GM21576 (cell line): ENCODE measurements at regions not wholly inside any gene's neighbourhood (a gene's known extent, or its start where the extent isn't known, plus 50 kb on each side); places are given as distances from the start of the nearest gene placed in this dataset.

ENCODE experiments used
- ATAC-seq: cut with Tn5 transposase; IDR thresholded peaks from one replicate; pipeline ENCODE4 v1.9.1; 2021; ENCODE audit warnings: mild to moderate bottlenecking, moderate library complexity; ENCODE audit not compliant: unreplicated experiment

DNA sequence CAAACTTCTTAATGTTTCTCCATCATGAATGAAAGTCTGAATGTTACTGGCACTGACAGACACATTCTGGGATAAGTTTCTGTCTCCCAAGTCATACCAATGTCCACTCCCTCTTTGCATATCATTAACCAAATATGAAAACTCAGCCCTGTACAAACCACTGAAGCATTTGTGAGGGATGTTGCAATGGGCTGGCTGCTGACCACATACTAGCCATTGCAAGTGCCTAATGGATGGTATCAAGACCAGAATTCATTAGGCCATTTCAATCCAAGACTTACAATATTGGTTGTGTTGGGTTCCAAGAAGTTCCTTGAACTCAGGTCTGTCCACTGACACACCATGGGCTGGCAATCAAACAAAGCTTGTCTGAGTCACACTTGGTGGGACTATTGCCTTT, 73.8 kb downstream of the CBLN2 start:
- ATAC-seq, result no peak

DNA sequence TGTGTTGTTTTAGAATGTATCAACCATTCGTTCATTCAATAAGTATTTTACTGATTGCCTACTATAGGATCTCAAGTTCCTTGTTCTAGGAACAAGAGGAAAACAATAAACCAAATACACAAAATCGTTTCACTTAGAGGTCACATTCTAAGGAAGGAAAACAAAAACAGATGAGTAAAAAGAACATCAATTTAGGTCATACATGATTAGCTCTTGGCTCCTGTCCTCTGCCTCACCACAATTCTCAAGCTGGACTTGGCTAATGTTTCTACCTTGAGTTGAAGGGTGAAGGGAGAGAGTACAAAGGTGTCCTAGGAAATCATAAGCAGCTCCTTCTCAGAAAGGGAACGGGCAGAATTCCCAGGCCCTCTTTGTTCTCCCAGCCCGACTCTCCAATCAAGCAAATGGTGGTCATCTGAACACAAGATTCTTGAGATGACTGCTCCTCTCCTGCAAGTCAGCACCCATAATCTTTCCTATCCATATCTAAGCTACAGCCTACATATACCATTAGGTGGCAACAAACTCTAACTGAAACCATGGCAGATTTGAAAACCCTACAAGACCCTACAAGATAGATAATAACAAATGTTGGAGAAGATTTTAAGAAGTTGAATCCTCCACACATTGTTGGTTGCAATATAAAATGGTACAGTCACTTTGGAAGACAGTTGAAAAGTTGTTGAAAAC, 76.0 kb downstream of the CBLN2 start:
- no peak for ATAC-seq

DNA sequence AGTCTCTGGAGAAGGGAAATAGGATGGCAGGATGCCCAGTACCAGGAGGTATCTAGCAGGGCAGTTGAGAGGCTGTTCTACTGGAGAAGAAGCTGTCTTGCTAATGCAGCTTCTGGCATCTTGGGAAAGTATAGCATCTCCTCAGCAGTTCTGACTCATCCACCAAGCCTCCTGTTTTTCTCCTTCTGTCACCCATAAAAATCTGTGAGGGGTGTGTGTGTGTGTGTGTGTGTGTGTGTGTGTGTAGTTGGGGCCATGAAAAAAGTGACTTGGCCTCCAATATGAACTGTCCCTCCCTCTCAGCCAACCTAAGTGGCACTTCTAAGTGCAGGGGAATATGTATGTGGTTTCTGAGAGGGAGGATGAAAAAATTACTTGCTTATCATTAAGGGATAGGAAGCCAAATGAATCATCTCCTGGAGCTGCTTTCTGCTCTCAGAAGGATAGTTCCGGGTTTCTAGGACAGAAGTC, 83.9 kb downstream of the CBLN2 start:
- ATAC-seq, result no peak

DNA sequence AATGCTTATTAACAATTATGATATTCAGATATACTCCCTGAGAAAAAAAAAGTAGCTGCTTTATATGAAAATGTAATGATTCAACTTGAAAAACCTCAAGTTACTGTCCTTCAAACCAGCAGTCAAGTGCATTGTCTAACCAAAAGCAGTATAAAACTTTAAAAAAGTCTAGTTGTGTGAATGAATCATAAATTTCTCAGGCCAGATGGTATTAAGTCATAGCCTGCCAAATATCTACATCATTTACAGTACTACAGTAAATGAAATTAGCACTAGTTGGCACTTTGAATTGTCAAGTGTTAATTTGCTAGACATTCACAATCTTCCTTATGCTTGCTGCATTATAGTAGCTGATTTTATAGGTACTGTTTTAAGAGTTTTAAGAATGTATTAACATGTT, 85.9 kb downstream of the CBLN2 start:
- ATAC-seq, result no peak

DNA sequence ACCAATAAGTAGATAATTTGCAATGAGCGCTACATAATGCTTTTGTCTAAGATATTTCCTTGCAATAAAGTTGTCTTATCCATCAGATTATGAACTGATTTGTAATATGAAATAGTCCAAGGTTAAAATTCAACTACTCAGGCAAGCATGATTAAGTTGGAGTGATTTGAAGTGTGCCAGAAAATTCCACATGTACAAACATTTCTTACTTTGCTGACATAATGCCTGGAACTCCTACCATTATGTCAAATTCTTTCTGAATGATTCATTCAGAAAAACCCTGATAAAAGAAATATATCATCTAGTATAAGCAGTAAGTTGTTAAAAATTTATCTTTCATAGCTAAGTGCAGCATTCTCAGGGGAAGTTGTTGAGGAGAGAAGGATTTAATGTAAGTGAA, 87.3 kb downstream of the CBLN2 start:
- no peak for ATAC-seq

DNA sequence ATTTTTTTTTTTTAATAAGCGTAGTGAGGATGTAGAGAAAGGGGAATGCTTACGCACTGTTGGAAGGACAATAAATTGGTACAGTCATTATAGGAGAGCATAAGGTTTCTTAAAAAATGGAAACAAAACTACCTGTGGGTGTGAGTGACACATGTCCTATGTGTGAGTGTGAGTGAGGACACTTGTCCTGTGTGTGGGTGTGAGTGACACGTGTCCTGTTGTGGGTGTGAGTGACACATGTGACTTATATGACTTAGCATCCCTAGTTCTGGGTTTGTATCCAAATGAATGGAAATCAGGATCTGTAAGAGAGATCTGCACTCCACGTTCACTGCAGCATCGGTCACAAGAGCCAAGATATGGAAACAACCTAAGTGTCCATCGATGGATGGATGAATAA, 91.8 kb downstream of the CBLN2 start:
- no peak for ATAC-seq

DNA sequence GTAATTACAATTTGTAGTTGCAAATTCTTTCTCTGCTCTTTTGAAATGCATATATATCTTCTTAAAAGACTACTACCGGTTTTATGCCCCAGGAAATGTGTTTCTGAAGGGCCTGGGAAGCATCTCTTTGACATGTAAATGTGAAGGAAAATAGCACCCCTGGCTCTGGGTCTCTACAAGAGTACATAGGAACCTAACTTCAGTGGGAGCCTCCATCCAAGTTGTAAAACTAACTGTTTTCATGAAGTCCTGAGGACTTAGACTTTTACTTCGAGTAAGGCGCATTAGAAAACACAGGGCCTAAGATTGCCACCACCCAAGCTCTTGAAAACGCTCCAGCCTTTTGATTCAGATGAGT, 99.4 kb downstream of the CBLN2 start:
- no peak for ATAC-seq

DNA sequence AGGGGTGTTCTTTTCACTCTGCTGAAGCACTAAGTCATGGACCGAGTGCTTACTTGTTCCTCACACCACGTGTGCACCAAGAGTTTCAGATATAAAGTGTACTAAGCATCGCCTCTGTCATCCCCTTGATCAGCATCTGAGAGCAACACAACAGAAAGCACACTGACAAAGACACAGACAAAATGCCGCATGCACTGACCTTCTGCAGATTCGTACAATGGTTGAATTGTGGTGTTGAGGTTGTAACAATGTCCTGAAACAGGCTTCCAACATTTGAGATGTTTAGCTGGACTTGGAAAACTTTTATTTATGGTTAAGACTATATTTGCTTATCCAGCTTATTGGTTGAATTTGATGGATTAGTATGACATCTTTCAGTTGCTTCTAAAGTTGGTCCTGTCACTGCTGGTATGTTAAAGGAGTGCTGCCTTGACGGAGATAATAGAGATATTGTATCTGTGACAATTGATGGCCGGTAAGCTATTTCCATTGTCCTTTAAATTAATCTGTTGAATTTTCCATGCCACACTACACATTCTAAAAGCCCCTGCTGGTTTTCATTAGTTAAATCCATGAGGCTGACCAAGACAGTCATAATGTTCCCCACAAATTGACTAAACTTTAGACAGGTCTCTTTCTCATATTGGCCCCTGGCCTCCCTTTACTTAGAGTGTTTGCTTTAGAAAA, 99.9 kb downstream of the CBLN2 start:
- ATAC-seq, result no peak

DNA sequence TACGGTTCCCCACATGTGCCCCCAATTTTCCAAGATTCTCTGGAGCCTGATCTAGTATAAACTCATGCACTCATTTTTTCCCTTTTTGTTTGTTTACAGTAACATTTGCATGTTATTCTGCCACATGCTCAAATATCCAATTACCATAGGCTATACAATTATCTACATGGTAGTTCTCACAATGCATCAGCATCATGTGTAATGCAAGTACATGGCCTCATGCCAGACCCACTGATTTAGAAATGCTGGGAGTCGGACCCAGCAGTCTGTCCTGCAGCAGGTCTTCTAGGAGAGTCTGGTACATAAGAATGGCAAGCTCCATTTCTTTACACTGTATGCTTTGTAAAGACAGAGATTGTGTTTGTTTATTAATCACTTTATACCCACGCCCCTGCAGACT, 107.7 kb downstream of the CBLN2 start:
- no peak for ATAC-seq

DNA sequence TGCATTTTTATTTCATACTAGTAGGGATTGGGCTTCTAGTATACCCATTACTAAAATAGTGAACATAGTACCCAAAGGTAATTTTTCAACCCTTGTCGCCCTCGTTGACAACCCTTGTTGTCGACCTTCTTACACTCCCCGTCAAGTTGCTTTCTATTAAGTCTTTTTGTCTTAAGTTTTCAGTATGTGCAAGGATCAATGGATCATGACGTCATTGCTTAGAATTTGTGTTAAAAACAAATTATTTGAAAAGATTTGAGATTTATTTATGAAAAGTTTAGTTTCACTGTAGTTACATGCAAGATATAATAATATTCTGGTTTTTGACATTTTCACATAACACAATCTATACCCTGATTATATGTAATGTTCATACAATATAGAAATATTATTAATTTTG, 110.4 kb downstream of the CBLN2 start:
- no peak for ATAC-seq

DNA sequence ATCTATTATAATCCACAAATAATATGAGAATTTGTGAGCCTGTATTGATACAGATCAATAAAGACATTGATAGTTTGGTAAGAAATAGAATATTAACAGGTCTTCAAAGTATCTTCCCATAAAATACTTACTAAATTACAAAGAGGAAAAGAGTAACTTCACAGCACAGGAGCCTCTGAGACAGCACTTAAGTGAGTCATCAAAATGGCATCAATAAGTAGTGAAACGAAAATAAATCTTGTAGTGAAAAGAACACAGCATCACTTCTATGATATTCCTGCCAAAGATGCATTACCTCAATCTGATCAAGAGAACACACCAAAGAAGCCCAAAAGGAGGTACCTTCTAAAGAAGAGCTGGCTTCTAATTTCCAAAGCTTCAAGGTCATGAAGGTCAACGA, 116.4 kb downstream of the CBLN2 start:
- ATAC-seq, result no peak

DNA sequence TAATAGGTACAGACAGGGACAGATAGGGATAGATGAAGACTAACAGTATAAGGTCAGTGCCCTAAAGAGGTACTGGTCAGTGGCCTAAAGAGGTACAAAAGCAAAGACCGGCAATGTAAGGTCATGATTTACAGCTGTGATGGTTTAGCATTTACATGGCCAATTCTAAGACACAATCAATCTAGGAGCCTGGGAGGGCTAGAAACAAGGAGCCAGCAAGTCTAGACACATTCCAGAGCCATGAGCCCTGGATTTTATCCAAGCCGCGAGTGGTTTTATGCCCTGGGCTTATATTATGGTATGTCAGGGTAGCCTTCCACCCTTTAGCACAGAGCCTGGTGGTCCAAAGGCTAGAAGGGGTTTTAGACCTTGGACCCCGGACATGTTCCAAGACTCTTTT, 124.2 kb downstream of the CBLN2 start:
- no peak for ATAC-seq

DNA sequence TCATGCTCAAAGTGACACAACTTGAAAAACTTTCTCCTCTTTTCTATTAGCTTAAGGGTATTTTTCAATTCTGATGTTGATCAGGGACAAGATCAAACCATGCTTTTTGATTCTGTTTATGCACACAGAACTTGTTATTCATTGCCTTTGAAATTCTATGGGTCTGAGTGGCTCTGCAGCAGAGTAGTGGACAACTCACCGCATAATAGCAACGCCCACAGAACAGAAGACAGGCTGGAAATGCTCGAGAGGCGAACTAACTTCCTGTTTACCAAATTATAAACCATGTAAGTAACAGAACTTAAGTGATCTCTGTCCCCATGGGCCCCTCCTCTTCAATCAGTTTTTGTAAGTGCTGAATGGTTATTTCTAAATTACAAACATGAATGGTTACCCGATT, 131.2 kb downstream of the CBLN2 start:
- ATAC-seq, result no peak

DNA sequence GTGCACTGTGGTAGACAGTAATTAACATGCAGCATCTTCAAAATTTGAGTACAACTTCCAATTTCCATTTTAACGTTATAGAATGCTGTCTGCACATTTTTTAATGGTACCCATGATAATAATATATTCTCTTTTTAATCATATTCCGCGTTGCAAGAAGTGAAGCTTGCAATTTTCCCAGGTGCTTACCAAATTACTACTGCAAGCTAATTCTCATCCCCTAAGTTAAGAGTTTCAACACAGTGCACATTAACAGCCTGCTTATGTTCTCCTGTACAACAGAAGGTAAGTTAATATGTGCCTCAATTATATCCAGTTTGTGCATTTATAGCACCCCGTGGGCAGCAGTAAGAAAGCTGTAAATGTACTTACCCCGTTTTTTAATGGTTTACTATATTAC, 132.9 kb downstream of the CBLN2 start:
- no peak for ATAC-seq

DNA sequence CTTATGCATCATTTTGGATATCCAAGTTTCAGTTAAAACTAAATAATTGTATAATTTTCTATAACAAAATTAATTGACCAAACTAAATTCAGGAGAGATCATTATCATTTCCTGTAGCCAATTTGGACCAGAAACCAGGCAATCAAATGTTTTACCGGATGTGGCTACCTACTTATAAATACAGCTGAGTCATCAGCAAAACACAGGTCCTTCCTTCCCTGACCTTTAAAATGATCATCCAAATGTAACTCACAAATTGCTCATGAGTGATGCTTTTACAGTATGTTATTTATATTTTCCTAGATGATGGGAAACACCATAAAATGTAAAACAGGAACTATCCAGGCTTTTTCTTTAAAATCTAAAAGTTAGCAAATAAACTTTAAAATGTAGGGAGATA, 133.7 kb downstream of the CBLN2 start:
- ATAC-seq, result no peak

DNA sequence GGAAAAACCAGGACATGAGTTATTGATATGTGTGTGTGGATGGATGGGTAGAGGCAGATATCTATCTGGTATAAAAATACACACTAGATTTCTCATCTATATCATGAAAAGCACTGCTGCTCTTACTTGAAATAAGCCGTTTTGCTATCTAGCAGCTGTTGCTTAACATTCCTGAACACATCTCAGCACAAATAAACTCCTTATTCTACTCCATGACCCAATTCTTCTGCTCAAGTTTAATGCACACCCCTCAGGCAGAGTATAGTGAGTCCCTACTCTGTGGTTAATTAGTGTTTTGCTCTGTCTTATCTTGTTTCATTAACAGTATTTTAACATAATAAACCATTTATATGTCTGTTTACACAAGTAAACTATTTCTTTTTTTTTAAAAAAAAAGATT, 134.2 kb downstream of the CBLN2 start:
- no peak for ATAC-seq

DNA sequence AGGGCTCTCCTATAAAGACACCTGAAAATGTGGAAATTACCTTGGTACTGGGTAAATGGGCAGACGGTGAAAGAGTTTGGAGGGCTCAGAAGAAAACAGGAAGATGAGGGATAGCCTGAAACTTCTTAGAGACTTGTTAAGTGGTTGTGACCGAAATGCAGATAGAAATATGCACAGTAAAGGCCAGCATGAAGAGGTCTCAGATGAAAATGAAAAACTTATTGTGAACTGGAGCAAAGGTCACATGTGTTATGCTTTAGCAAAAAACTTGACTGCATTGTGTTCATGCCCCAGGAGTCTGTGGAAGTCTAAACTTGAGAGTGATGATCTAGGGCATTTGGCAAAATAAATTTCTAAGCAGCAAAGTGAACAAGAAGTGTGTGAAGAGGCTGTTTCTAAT, 137.1 kb downstream of the CBLN2 start:
- ATAC-seq, result no peak

DNA sequence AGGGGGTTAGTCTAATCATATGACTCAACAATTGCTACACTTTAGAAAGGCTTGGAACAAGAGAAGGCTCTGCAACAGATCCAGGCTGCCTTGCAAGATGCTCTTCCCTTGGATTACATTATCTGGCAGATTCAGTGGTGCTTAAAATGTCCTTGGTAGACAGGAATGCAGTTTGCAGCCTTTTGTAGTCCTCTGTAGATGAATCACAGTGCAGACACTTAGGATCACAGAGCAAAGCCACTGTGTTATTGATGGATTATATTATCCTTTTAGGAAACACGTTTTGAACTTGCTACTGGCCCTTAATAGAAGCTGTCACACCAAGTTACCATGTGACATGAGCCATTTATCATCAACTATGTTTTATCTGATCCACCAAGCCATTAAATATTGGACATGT, 152.2 kb downstream of the CBLN2 start:
- no peak for ATAC-seq

DNA sequence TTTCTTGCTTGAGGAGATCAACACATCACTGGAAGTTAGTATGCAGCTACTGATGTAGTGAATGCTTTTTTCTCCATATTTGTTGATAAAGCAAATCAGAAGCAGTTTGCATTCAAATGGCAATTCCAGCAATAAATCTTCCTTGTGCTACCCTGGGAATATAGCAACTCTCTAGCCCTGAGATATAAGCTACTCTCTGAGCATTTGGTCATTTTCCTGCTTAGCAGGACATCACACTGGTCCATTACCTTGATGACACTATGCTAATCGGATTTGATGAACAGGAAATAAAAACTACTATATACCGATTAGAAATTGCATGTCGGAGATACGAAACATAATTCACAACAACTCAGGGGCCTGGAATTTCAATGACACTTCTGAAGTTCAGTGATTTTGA, 152.7 kb downstream of the CBLN2 start:
- ATAC-seq, result no peak

DNA sequence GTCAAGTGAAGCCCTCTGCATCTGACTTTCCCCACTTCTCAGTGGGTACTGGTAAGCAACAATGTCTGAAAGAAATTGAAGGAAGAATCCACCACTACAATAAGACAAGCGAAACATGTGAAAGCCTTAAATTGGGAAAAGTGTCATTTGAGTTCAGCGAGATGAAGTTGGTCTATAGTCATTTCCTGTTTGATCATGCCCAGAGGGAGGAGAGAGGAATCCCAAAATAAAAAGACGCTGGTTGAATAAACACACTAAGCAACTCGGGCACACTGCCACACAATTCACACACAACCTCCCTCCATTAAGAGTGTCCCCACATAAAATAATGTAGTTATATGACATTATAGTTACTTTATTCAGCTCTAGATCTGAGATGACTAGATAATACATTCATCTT, 166.1 kb downstream of the CBLN2 start:
- no peak for ATAC-seq

DNA sequence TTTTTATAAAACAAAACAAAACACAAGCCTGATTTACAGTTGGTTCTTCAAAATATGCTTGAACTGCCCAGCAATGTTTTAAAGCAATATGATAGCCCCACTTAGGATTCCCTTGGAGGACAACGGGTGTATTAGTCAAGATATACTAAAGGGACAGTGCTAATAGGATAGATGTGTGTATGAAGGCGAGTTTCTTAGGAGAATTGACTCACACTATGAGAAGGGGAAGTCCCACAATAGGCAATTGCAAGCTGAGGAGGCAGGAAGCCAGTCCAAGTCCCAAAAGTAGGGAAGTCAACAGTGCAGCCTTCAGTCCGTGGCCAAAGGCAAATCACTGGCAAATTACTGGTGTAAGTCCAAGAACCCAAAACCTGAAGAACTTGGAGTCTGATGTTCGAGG, 167.9 kb downstream of the CBLN2 start:
- ATAC-seq, result no peak

DNA sequence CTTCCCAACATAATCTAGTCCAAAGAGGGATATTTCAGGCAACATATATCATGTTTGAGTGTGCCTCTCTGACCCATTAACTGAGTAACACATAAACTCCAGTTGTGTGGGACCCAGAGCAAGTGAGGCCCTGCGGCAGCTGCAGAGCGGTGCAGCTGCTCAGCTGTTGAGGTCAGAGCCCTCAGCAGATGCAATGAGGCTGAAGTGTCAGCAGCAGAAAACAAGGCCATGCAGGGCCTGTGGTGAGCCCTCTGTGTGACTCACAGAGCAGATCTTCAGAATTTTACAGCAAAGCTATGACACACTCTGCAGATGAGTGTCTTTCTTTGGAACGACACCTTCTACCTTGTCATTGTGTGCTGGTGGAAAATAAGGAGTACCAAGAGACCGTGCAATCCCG, 168.5 kb downstream of the CBLN2 start:
- no peak for ATAC-seq

DNA sequence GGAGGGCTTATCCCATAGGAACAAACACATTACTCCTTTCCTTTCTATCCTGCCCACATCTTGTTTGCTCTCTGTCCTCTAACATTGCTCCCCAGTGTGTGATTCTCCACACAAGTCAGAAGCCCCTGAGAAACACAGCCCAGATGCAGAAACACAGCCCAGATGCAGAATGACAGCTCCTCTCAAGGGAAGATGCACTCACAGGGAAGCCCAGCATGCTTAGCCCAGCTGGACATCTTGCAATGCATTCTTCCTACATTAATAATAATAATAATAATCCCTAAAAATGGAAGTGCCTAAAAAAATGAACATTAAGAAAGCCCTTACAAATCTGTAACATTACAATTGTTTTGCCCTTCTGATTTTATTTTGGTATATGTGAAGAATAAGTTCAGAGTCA, 172.1 kb downstream of the CBLN2 start:
- no peak for ATAC-seq
